ENCODE measurements at regions not wholly inside any gene's neighbourhood (a gene's known extent, or its start where the extent isn't known, plus 50 kb on each side); places are given as distances from the start of the nearest gene placed in this dataset.

DNA sequence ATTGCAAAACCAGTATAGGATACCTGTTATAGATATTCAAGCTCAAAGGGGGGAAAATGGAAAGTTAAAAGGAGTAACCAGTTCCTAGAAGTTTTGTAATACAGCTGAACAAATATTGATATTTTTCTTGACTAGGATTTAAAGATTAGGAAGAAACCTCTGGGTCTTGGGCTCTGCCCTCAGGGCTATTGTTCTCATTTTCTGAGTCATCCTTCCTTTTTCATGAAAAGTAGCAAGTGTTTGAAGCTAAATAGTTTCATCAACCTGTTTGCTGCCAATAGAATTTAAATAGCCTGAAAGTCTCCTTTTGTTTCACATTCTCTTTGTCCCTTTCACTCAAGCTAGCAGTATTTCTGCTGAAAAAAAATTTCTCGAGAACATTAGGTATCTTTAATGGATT lies 1061.1 kb upstream of the GHITM start:
- H3K4me1 ChIP-seq (ENCODE audit: insufficient read depth, low read length), result no peaks in the 10 kb centered on the region
- no peak overlapping the region for H3K27ac ChIP-seq (ENCODE audit: low read length)
- no TSS peak for BruUV-seq (replicated peaks)
- TF ChIP-seq EZH2 (IDR thresholded peaks at IDR 0.05; ENCODE audit: low read length, unreplicated experiment), result no peak
- TF ChIP-seq EZH2phosphoT487 (IDR thresholded peaks at IDR 0.05; ENCODE audit: borderline replicate concordance, low read length), result no peak
- TF ChIP-seq, protein P1, sequence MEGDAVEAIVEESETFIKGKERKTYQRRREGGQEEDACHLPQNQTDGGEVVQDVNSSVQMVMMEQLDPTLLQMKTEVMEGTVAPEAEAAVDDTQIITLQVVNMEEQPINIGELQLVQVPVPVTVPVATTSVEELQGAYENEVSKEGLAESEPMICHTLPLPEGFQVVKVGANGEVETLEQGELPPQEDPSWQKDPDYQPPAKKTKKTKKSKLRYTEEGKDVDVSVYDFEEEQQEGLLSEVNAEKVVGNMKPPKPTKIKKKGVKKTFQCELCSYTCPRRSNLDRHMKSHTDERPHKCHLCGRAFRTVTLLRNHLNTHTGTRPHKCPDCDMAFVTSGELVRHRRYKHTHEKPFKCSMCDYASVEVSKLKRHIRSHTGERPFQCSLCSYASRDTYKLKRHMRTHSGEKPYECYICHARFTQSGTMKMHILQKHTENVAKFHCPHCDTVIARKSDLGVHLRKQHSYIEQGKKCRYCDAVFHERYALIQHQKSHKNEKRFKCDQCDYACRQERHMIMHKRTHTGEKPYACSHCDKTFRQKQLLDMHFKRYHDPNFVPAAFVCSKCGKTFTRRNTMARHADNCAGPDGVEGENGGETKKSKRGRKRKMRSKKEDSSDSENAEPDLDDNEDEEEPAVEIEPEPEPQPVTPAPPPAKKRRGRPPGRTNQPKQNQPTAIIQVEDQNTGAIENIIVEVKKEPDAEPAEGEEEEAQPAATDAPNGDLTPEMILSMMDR (conservative IDR thresholded peaks at IDR 0.05; ENCODE audit: low read depth, low read length), result no peak
- H2AFZ ChIP-seq (ENCODE audit: low read length), result no peak overlapping the region
- H3K9me3 ChIP-seq (ENCODE audit: low read length), result no peaks in the 10 kb centered on the region
- ChIA-PET POLR2A (ENCODE audit: unreplicated experiment) (no interaction called here), CTCF (no interaction called here)
- DNase-seq (peak; percentile 1), ATAC-seq (no peak)
- no peak overlapping the region for H3K4me2 ChIP-seq (ENCODE audit: low read length)
- intact Hi-C loops (cut with micrococcal nuclease), result no loop called here
- no peaks in the 10 kb centered on the region for H3K79me2 ChIP-seq (ENCODE audit: low read length)
- no peaks in the 10 kb centered on the region for H3F3A ChIP-seq (ENCODE audit: low read length, unreplicated experiment)
- H3K4me3 ChIP-seq (ENCODE audit: low read length), result no peak overlapping the region
- H3K9me2 ChIP-seq (replicated peaks; ENCODE audit: low read length), result no peaks in the 10 kb centered on the region
- no peak overlapping the region for H3K9ac ChIP-seq (ENCODE audit: low read length)
- H3K27me3 ChIP-seq (ENCODE audit: low read length), result no peaks in the 10 kb centered on the region
- no peaks in the 10 kb centered on the region for H3K36me3 ChIP-seq (ENCODE audit: low read depth, low read length)
- H4K20me1 ChIP-seq (ENCODE audit: low read length), result no peaks in the 10 kb centered on the region

- Histone ChIP-seq H3K9ac (ENCODE audit: low read length) (no peak overlapping the region), H3K27ac (ENCODE audit: low read length) (no peak overlapping the region), H2AFZ (ENCODE audit: low read length) (no peak overlapping the region), H4K20me1 (ENCODE audit: low read length) (no peaks in the 10 kb centered on the region), H3K27me3 (ENCODE audit: low read length) (no peaks in the 10 kb centered on the region), H3K4me3 (ENCODE audit: low read length) (no peak overlapping the region), H3K79me2 (ENCODE audit: low read length) (no peaks in the 10 kb centered on the region), H3K36me3 (ENCODE audit: low read depth, low read length) (no peaks in the 10 kb centered on the region), H3K4me1 (ENCODE audit: insufficient read depth, low read length) (no peaks in the 10 kb centered on the region), H3K9me2 (replicated peaks; ENCODE audit: low read length) (no peaks in the 10 kb centered on the region), H3K9me3 (ENCODE audit: low read length) (no peaks in the 10 kb centered on the region), H3F3A (ENCODE audit: low read length, unreplicated experiment) (no peaks in the 10 kb centered on the region), H3K4me2 (ENCODE audit: low read length) (no peak overlapping the region)
- CTCF ChIA-PET, result no interaction called here
- no TSS peak for BruUV-seq (replicated peaks)
- intact Hi-C loops (cut with micrococcal nuclease), result no loop called here
- TF ChIP-seq EZH2 (IDR thresholded peaks at IDR 0.05; ENCODE audit: low read length, unreplicated experiment), result no peak
- DNase-seq (no peak), ATAC-seq (no peak)
- POLR2A ChIA-PET (ENCODE audit: unreplicated experiment), result no interaction called here
Observed at GRCh38 chr10:83078645-83079044, 1060.7 kb upstream of the GHITM start.

DNA sequence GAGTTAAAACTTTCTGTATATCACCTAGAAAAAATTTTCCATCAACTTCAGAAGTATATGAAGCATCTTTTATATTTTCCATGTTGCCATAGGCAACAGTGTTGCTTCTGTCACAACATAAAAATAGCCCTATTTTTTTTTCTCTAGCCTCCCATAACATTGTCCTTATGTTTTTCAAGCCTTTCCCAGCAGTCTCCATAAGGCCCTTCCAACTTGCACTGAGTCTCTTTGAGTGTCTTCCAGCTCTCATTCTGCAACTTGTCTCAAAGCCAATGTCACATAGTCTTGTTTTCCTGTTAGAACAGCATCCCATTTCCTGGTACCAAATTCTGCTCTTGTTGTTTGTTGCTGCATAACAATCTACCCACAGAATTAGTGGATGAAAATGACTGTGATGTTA lies 1055.5 kb upstream of the GHITM start:
- intact Hi-C loops (cut with micrococcal nuclease), result no loop called here
- POLR2A ChIA-PET (ENCODE audit: unreplicated experiment), result no interaction called here
- Histone ChIP-seq H3K36me3 (ENCODE audit: low read depth, low read length) (no peaks in the 10 kb centered on the region), H3F3A (ENCODE audit: low read length, unreplicated experiment) (no peaks in the 10 kb centered on the region), H3K9ac (ENCODE audit: low read length) (no peak overlapping the region), H3K27me3 (ENCODE audit: low read length) (no peaks in the 10 kb centered on the region), H3K4me3 (ENCODE audit: low read length) (no peak overlapping the region), H3K4me1 (ENCODE audit: insufficient read depth, low read length) (no peaks in the 10 kb centered on the region), H4K20me1 (ENCODE audit: low read length) (no peaks in the 10 kb centered on the region), H3K4me2 (ENCODE audit: low read length) (no peak overlapping the region), H2AFZ (ENCODE audit: low read length) (no peak overlapping the region), H3K9me2 (replicated peaks; ENCODE audit: low read length) (no peaks in the 10 kb centered on the region), H3K79me2 (ENCODE audit: low read length) (no peaks in the 10 kb centered on the region), H3K9me3 (ENCODE audit: low read length) (no peaks in the 10 kb centered on the region), H3K27ac (ENCODE audit: low read length) (no peak overlapping the region)
- no TSS peak for BruUV-seq (replicated peaks)
- ATAC-seq (no peak), DNase-seq (no peak)
- no peak for TF ChIP-seq EZH2phosphoT487 (IDR thresholded peaks at IDR 0.05; ENCODE audit: borderline replicate concordance, low read length)
- no peak for TF ChIP-seq EZH2 (IDR thresholded peaks at IDR 0.05; ENCODE audit: low read length, unreplicated experiment)
- TF ChIP-seq, protein P1 (conservative IDR thresholded peaks at IDR 0.05; ENCODE audit: low read depth, low read length), result no peak
- CTCF ChIA-PET, result no interaction called here

All from PC-3 (cell line).